Stimulated activated CD8-positive, alpha-beta memory T cell treated with anti-CD3 and anti-CD28 coated beads, Interleukin-4, amount 100 ng/mL, for 1 hour (primary cell): ENCODE measurements at regions not wholly inside any gene's neighbourhood (a gene's known extent, or its start where the extent isn't known, plus 50 kb on each side); places are given as distances from the start of the nearest gene placed in this dataset.
"Not testable (repeated sequence)": the region's sequence is repeated elsewhere in the genome, so short reads cannot be mapped to it uniquely, and the experiment has no call there.

ENCODE experiments used
- DNase-seq, 2 donors: peaks; one replicate each; pipeline ENCODE4 v3.0.0-alpha.2; 2020; ENCODE audit warnings: low read depth in 2 of 2, low spot score in 1 of 2

DNA sequence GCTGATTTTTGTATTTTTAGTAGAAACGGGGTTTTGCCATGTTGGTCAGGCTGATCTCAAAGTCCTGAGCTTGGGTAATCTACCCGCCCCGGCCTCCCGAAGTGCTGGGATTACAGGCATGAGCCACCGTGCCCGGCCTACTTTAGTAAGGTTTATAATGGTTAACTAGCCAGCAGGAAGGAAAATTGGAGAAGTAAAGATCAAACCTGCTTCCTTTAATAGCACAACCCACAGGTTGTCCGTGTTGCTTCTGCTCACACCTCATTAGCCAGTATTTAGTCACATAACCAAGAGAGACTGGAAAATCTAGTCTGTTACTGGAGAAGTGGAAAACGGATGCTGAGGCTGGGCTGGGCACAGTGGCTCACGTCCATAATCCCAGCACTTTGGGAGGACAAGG, 51.9 kb upstream of the TBL1XR1 start:
- no peak for DNase-seq

DNA sequence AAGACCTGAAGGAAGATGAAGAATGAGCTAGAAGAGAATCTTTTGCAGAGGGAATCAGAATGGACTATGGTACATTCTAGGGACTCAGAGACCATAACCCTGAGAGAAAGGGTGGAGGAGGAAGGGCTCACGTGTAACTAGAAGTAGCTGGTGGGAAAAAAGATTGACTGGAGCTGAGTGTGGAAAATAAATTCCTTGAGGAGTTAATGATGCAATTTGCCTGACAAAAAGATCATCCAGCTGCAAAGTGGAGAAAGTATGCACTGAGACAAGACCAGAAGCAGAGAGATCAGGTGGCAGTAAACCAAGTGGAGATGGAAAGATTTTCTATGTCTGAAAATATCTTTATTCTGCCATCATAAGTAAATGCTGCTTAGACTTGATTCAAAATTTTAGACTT, 52.9 kb upstream of the TBL1XR1 start:
- no peak for DNase-seq

DNA sequence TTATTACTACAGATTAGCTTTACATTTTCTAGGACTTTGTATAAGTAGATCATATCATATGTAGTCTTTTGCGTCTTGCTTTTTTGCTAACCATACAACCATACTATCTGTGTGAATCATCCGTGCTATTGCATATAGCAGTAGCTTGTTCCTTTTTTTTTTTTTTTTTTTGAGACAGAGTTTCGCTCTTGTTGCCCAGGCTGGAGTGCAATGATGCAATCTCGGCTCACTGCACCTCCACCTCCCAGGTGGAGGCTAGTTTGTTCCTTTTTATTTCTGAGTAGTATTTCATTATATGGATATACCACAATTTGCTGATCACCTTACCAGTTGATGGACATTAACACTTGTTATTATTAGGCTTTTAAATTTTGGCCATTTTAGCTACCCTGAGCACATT, 54.5 kb upstream of the TBL1XR1 start:
- DNase-seq, result no peak

DNA sequence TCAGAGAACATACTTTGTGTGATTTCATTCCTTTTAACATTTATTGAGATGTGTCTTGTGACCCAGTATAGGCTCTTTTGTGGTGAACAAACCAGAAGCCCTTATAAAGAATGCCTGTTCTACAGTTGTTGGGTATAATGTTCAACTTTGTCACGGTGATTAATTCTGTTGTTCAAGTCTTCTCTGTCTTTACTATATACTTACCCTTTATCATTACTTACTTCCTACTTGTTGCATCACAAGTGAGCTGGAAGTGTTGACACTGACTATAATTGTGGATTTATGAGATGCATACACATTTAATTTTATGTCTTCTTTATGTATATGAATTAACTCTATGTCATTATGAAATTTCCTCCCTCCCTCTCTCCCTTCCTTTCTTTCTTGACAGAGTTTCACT, 59.7 kb upstream of the TBL1XR1 start:
- no peak for DNase-seq

DNA sequence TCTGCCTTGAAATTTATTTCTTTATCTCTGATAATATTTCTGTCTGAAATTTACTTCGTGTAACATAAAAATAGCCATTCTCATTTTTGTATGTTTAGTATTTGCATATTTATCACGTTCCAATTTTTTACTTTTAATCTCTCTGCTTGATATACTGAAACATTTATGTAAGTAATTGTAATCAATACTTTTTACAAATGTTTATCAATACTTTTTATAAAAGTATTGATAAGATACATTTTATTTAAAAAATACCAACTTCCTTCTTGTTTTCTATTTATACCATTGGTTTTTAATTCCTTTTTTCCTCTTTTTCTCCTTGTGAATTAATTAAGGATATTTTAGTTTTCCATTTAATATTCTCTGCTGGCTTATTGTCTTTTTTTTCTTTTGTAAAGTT, 60.3 kb upstream of the TBL1XR1 start:
- no peak for DNase-seq

DNA sequence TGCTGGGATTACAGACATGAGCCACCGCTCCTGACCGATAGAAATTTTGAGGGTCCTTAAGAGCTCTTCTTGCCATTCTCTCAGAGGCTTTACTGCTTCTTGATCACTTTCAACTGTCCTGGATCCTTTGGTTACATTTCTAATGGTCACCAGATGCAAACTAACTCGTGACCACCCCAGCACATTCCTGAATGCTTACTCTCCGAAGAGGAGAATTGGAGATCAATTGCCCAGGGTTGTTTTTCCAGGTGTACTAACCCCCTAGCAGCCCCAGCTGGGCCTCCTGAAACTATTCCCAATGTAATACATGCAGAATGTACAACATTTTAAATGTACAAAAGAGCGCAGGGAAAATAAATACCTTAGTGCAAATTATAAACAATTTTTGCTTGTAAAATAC, 65.1 kb upstream of the TBL1XR1 start:
- no peak for DNase-seq

DNA sequence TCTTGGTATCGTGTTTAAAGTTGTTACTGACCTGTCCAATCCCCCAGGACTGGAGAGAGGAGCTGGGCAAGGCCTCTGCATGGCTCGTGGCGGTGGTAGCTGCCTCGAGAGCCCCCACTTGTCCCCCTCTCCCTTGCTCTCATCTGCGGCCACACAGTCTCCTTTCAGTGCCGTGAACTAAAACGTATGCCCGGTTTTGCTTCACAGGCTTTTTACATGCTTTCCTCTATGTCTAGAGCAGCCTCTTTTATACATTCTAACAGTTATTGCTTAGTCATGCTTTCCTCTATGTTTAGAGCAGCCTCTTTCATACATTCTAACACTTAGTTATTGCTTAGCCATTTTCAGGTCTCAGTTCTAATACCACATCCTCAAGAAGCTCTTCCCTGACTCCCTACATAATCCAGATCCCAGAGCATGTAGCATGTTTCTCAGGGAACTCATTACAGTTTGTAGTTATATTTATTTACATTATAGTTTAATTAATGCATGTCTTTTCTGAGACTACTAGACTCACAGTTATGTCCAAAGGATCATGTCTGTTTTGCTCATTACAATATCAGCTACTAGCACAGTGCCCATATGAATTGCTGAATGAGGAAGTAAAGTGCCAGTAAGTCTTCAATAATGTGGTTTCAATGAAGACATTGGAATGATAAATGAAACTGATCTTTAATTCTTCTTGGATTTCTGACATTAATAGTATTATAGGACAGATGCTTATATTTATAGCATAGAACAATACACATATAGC, 66.5 kb upstream of the TBL1XR1 start:
- no peak for DNase-seq

DNA sequence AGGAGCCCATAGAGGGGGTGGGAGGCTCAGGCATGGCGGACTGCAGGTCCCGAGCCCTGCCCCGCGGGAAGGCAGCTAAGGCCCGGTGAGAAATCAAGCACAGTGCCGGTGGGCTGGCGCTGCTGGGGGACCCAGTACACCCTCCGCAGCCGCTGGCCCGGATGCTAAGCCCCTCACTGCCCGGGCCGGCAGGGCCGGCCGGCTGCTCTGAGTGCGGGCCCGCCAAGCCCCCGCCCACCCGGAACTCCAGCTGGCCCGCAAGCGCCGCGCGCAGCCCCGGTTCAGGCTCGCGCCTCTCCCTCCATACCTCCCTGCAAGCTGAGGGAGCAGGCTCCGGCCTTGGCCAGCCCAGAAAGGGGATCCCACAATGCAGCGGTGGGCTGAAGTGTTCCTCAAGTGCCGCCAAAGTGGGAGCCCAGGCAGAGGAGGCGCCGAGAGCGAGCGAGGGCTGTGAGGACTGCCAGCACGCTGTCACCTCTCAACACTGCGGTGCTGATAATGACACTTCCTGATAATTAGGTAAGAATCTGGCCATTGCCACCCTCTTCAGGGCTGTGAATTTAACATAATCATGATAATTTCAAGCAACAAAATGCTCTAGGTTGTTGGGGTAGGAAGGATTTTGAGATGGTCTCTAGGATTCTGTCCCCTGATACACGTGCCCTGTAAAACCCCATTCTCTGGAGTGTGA, 74.7 kb upstream of the TBL1XR1 start:
- DNase-seq, result not testable (repeated sequence)

DNA sequence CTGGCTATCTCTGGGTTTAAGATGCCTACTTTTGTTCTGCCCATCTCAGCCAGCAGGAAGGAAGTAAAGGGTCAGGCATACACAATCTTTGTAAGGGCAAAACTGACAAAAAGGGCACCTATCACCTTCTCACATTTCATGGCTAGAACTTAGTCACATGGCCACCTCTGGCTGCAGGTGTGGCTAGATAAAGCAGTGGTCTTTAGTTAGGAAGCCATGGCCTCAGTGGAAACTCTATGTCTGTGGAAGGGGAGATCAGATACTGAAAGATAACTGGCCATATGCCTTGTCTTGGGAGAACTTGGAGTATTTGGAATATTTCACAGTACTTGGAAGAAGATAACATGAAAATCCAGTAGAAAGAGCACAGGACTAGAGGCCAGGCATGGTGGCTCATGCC, 80.7 kb upstream of the TBL1XR1 start:
- DNase-seq, result no peak

DNA sequence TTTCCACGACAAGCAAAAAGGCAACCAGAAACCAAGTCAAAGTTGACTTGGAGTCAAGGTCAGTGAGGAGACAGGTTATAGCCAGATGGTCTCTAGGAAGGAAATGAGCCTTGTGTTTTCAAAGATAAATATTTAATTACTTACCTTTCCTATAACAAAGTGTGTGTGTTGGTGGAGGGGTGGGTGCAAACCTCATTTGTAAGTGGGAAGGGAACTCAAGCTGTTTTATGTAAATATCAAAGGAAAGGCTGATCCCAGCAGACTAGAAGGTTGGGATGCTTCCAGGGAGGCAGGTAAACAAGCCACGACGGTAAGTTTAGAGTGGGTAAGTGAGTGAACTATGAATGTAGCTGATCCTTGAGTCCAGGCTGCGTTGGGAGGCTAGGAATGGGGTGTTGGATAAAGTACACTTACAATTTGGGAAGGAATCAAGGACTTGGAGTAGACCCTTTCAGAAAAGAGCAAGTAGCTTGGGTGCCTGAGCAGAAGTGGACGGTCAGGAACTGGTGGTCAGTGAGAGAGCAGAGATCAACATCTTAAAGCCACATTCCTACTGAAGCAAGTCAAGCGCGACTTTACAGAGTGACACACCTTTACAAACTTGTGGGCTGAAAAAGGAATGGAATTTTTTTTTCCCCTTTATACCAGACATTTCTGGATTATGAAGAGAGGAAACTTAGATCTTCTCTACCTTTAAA, 82.0 kb upstream of the TBL1XR1 start:
- DNase-seq, result no peak

DNA sequence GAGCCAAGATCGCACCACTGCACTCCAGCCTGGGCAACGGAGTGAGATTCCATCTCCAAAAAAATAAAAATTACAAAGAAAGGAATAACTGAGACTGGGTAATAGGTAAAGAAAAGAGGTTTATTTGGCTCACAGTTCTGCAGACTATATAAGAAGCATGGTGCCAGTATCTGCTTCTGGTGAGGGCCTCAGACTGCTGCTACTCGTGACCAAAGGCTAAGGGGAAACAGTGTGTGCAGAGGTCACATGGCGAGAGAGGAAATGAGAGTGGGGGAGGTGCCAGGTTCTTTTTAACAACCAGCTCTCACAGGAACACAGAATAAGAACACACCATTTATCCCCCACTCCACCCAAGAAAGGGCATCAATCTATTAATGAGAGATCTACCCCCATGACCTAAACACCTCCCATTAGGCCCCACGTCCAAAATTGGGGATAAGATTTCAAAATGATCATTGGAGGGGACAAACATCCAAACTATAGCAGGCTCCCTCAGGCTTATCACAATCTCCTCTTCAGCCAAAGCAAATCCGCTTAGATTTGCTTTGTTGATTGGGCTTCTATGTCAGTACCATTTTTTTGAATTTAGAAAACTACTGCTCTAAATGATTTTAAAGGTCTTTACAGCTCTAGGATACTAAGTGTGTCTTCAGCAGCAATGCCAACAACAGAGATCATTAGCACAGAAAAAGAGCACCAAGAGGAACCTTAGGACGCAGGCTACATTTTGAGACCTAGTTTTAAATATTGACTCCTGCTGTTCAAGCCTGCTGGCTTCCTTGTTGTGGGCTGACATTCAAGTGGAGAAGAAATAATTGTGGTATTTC, 84.2 kb upstream of the TBL1XR1 start:
- no peak for DNase-seq

DNA sequence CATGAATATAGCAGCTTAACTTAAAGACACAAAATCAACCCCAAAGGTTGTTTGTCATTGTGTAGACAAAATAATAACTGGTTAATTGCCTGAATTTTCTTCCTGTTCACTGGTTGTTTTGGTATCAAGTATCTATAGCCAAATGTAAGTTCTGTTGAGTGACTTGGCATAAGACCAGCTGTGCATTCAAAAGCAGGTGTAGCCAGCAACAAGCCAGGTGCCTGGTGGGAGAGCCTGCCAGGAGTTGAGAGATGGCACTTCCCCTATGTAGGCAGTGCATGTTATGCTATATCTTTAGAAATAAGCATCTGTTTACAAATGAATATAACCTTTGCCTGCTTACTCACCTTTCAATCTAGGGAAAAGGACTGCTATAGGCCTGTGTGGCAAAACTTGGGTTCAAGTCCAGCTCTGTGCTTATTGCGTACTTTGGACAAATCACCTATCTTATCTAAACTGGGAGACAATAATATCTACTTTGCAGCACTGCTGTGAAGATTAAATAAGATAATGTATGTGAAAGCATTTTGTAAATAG, 84.9 kb upstream of the TBL1XR1 start:
- DNase-seq, result no peak

DNA sequence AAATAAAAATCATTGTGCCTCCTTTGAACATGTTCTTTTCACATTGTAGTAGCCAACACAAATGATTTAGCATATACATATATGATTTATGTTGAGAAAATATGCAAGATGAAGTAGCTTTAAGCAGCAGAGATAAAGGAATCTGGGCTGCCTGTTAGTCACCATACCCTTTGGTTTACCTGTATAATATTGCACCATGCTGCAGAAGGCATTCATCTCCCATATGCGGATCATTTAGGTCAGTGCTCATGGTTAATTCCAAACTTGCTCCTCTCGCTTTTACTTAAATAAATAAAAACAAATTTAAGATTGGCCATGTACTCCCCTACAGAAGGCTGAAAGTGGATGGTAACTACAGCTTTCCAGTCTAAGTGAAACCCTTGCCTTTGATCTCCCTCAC, 86.7 kb upstream of the TBL1XR1 start:
- DNase-seq, result no peak

DNA sequence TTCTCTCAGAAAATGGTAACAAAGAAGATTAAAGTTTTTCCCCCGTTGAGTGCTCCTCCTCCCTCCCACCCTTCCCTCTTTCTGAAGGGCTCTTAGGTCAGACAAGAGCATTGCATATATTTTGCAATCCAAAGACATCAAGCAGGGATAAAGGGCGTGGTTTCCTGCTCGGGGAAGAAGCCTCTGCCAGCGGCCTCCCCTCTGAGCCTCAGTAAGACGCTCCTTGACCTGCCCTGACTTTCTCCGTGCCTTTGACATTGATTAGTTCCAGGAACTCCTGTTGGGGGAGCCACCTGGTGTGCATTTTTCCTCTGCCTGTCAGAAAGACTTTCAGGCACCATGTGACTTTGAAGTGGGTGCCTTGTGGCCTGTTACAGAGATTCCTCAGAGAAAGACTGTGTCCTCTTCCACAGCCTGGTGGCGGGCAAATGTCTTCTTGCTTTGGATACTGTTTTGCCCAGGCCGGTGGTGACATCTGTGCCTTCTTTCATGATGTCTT, 87.2 kb upstream of the TBL1XR1 start:
- DNase-seq, result no peak

DNA sequence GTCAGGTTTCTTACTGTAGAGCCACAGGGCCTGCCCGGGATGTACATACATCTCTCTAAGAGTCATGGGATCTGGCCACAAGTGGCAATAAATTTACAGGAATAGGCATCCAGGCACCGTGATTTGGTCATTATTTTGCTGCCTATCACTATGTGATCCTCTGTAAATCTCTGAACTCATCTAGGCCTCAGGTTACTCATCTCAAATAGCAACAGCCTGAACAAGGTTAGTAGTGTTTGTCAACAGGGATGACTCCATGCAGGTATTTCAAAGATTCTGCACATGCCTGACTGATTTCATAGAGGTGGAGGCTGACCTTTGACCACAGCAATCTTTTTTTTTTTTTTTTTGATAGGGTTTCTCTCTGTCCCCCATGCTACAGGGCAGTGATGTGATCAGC, 88.8 kb upstream of the TBL1XR1 start:
- no peak for DNase-seq

DNA sequence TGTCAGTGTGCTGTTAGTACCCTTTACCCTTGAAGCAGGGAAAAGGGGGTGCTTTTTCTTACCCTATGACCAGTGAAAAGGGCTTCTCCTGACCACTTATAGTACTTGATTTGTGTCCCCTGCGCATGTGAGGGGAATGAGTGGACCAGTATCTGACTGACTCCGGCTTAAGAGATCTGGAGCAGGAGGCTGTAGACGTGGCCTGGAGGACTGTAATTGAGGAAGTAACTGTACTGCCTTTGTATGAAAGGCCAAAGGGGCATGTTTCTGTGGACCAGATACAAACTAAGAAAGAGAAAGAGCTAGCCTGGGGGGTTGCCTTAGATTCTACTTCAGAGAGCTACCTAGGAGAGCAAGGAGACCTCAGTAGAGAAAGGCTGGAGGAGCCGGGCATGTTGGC, 89.9 kb upstream of the TBL1XR1 start:
- no peak for DNase-seq

DNA sequence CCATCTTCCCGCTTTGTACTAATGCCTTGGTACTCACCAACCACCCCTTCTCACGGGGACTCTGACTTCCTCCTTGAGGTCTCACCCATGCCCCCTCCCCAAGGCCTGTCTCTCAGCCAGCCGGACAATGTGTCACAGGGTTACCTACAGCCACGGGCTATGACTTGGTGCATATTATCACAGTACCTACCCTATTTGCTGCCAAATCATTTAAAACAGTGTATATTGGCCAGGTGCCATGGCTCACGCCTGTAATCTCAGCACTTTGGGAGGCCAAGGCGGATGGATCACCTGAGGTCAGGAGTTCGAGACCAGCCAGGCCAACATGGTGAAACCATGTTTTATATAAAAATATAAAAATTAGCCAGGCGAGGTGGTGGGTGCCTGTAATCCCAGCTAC, 93.4 kb upstream of the TBL1XR1 start:
- no peak for DNase-seq

DNA sequence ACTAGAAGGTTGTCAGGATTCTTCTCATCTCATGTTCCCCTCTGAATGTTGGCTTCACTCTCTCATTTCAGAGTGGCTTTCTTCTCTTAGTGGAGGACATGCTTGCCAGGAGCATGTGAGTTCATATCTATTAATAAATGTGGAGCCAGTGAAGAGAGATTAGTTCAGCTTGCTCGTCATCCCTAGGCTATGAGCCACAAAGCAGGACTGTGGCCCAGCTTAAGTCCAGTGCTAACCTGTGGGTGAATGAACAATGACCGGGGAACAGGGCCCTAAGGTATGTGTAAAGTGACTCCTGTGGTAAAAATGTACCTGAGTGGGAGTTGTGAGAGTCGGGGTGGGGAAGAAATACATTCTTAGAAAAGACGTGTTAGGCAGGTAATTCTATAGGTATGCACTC, 96.9 kb upstream of the TBL1XR1 start:
- DNase-seq, result no peak

DNA sequence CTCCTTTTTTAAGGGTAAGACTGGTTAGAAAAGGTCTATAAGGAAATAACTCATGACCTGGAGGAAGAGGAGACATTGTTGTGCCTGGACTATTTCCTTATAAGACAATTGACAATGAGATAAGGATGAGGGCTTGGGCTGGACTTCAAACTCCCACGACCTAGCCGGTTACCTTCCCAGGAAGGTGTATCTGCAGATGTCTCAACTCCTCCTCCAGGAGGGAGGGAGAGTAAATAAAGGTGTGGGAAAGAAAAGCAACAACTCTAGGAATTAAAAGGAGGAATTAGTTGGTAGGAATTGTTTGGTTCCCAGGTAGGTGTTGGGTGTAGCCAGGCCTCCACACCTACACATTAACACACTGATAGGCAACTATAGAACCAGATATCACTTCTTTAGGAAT, 97.8 kb upstream of the TBL1XR1 start:
- DNase-seq, result no peak

DNA sequence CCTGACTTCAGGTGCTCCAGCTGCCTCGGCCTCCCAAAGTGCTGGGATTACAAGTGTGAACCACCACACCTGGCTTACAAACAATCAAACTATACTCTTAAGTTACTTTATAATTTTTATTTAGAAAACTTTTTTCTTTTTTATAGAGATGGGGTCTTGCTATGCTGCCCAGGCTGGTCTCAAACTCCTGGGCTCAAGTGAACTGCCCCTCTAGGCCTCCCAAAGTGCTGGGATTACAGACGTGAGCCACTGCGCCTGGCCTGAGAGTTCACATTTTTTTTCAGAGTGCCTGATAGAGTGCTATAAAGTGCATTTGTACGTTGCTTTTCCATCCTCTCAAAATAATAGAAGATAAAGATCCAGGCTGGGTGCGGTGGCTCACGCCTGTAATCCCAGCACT, 102.0 kb upstream of the TBL1XR1 start:
- no peak for DNase-seq
